Kidney glomerular epithelial cell (primary cell): ENCODE measurements at regions not wholly inside any gene's neighbourhood (a gene's known extent, or its start where the extent isn't known, plus 50 kb on each side); places are given as distances from the start of the nearest gene placed in this dataset.
"Not testable (repeated sequence)": the region's sequence is repeated elsewhere in the genome, so short reads cannot be mapped to it uniquely, and the experiment has no call there.

Source experiments
- DNase-seq: peaks from one replicate; lab custom pipeline; 2025; lab: John Stamatoyannopoulos, UW

DNA sequence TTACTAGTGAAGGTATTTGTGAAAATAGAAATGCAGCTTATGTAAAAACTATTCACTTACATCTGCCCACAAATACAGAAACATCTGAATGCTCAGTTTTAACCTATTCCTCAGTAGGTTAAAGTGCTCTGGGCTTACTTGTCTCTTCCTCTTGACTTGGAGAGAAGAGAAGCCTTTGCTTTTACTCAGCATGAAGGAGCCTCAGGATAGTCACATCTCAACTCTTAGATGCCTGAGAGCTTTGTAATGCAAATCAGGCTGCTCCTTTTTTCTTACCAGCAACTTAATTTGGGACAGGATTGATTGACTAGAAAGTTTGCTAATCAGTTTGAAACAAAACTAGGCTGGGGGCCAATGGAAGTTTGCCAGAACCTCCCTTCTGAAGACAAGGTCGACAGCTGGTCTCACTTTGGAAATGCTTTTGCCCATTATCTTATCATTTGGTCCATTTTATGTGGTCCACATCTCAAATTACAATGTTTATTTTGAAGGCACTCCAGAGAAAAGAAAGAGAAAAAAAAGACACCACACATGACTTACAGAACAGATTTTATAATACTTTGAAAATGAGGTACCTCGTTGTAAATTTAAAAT lies 274.9 kb upstream of the FRG1 start:
- DNase-seq: not testable (repeated sequence)

DNA sequence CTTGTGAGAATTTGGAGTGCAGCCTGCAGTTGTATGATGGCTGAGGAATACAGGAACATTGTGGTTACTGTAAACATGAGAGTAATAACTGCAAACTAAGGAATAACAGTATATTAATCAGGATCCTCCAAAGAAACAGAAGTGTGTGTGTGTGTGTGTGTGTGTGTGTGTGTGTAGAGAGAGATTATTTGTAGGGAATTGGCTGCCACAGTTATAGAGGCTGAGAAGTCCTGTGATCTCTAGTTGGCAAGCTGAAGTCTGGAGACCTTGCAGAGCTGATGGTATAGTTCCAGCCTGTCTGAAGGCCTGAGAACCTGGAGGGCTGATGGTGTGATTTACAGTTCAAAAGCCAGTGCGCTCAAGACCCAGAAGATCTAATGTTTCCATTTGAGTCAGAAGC lies 273.3 kb upstream of the FRG1 start:
- not testable (repeated sequence) for DNase-seq

DNA sequence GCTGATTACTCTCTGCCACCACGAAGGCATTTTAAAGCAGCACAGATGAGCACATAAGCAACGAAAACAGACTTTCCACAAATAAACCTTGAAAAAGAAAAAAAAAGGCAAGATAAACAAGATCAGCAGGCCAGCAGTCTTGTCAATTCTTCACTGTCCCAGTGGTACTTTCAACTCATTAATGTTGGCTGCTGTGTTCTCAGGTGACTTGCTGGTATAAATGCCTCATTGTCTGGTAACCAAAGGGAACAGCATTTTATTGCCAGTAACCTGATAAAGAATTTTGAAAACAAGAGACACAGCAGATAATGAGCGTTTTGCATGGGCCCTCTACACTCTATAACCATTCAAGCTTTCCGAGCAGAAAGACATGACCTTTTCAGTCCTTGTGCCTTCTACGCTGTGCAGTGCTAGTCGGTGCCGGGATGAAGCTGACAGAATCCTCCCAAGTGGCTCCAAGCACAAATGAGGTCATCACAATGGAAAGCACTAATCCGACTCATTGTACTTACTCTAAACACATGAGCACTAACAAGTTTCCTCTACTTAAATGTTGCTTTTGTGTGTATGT lies 242.9 kb upstream of the FRG1 start:
- DNase-seq: not testable (repeated sequence)

DNA sequence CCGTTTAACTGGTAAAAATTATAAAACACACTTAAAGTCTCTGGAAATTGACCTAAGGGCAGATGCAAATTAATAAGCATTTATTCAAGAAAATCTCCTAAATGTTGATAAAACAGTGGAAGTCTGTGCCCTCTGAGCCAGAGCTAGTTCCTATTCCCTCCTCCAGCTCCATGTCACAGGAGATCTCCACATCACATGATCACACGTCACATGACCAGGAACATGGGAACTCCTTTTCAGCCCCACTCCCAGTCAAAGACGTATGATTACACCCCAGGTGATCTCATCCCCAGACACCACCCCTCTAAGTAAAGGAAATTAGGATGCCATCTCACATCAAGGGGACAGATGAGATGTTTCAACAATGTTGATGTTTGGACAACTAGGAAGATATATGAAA lies 237.7 kb upstream of the FRG1 start:
- not testable (repeated sequence) for DNase-seq

DNA sequence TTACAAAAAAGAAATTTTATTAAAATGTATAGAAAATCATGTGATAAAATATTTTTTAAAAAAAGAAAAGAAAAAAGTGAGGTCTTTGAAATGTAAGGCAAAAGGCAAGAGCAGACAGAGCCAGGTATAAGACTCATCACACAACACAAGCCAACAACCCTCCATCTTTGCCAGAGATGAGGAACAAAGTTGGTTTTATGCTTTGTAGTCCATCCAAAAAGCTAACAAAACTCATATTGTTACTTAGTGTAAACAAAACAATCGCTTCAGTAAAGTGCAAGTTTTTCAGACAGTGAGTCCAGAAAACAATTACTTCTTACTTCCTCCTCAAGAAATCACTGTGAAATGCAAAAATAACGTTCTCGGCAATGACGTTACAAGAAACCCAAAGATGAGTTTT lies 233.9 kb upstream of the FRG1 start:
- not testable (repeated sequence) for DNase-seq

DNA sequence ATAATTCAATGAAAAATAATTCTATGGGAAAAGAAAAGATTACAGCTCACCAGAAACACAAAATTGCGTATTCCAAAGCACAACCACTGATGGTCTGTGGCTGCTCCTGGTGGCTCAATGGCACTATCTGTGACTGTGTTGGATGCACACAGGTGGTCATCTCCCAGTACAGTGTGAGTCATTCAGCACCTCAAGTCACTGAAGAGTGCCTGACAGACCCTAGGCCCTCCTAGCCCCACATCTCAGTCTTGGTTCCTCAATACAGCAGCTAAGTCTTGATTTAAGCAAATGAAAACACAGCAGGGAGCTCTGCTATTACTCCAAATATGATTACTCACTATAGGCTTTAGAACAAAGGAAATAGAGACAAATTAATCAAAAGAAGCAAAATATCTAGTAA lies 233.4 kb upstream of the FRG1 start:
- not testable (repeated sequence) for DNase-seq

DNA sequence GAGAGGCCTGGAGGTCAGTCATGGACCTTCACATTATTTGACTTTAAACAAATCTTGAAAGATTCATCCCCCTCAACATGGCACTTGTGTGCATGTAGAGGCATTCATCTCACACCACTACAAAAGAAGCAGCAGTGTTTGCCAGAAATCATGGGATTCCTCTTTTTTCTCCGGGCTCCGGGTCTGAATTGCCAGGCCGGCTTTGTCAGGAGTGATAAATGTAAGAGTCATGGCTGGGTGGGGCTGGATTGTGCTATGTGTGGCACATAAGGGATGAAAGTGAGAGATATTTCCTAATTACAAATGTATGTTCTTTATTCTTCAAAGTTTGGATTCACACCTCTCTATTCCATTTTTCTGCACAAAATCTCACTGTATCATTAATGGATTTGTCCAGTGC lies 228.7 kb upstream of the FRG1 start:
- not testable (repeated sequence) for DNase-seq

DNA sequence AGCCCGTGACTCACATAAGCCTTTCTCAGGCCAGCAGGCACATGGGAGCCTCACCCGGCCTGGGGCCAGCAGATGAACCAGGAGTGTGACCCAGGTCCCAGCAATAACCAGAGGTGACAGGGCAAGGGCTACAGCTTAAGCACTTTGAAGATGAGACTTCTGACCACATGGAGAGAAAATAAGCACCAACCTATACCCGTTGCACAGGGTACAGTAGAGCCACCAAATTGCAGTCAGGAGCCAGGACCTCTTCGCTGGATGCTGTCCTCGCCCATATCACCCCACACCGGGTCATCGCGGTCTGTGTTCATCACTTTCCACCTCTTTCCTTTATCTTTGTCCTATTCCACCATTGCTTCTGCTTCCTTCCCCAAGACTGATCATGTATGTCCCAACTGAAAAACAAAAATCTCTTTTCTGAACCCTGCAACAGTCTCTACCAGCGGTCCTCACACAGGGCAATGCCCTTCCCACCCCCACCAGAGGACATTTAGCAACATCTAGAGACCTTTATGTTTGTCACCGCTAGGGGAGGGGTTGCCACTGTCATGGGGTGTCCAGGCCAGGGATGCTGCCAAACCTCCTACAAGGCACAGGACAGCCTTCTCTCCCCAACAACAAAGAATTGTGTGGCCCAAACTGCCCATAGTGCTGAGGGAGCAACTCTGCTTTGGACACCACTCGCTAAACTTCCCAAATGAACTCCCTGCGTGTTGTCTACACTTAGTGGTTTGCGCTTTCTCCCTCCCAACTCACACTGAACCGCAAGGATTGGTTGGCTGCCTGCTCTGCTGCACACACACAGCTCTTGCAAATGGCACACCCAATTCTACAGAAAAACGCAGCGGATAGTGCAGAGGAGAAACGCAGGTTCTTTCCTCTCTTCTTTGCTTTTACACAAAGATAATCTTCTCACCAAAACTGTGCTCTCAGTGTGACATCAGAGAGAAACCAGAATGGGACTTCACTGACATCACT lies 219.4 kb upstream of the FRG1 start:
- not testable (repeated sequence) for DNase-seq

DNA sequence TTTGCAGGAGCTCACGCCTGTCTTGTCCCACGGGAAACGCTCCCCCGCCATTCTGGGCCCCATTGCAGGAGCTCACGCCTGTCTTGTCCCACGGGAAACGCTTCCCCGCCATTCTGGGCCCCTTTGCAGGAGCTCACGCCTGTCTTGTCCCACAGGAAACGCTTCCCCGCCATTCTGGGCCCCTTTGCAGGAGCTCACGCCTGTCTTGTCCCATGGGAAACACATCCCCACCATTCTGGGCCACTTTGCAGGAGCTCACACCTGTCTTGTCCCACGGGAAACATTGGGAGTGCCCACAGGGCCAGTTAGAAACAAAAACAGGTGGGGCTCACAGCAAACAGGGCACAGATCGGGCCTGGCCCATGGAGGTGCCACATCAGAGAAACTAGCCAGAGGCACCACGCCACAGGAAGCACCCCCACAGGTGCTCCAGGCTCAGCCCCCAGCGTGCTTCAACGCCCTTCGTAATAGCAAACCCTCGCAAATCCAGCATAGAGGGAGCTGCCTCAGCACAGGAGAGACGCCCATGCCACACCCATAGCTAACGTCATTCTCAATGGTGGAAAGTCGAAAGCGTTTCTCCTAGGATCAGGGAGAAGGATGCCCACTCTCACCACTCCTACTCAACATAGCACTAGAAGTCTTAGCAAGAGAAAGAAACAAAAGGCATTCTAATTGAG lies 218.2 kb upstream of the FRG1 start:
- DNase-seq: not testable (repeated sequence)

DNA sequence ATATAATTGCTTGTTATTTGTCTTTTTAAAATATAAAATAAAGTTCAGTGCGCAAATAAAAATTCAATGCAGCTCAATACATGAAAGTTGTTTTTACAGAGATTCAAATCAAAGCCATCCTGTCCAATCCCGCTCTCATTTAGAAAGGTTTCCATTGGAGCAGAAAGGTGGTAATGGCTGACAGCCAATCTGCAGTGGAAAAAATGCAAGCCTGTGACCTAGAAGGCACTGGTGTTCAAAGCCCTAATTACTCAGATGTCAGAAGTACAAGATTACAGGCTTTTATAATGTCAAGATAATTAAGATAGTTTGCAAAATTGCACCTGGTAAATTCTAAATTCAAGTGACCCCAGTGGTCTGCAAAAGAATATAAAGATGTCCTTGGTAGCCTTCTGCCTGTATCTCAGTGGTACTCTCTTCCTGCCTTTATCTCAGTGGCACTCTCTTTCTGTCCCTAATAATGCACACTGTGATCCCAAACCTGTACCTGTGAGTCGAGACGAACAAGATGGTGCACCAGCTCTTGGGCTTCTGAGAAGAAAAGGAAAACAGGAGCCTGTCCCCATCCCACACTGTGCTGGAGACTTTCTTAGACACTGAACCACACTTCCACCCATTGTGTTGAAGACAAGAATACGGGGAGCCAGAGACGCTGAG lies 212.6 kb upstream of the FRG1 start:
- DNase-seq: not testable (repeated sequence)

DNA sequence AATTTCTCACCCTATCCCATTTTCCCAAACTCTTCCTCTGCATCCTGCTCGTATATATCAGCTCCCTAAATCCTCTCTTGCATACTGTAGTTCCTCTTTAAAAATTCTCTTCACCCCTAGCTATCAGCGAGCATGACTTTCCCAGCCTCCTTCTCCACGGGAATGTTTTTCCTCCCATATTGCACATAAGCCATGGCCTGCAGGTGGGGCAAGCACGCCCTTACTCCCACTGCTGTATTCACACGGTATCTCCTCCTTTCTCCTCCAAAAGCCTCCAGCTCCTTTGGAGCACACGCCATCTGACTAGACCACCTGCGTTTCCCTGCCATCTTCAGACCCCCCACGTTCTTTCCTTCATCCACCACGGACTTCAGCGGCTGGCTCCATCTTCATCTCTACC lies 208.7 kb upstream of the FRG1 start:
- not testable (repeated sequence) for DNase-seq

DNA sequence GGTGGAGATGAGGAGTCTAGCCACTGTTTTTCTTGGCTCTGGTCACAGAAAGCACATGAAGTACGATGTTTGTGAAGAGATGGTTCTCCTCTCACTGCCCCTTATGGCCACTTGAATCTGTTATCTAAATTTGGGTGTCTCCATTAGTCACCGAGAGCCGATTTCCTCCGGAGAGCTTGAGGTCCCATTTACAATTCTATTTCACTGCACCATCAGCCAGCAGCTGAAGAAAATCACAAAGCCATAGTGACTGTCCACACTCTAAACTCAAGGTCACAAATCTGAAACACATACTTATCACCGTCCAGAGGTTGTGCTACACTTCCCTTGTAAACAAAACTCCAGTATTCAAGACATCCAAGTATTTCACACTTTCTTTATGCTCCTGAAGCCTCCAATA lies 207.2 kb upstream of the FRG1 start:
- DNase-seq: not testable (repeated sequence)

DNA sequence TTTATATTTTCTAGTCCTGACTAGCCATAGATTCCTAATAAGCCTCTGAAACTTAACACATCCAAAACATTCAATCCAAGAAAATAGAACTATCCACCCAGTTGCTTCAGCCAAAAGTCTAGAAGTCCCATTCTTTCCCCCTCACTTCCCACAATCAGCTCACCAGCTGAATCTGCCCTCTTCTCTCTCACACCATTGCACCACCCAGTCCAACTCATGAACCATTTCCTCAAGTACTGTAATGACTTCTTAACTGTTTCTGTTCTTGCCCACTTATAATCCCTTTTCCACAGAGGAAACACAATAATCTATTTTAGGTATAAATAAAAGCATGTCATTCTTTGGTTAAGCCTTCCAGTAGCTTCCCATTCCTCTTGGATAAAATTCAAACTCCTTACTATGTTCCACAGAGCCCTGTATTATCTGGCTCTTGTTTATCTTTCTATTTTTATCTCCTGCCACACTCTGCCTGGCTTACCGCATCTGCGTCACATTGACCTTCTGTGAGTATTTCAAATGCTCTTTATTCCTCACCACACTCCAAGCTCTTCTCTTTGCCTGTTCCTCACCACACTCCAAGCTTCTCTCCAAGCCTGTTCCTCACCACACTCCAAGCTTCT lies 205.9 kb upstream of the FRG1 start:
- not testable (repeated sequence) for DNase-seq

DNA sequence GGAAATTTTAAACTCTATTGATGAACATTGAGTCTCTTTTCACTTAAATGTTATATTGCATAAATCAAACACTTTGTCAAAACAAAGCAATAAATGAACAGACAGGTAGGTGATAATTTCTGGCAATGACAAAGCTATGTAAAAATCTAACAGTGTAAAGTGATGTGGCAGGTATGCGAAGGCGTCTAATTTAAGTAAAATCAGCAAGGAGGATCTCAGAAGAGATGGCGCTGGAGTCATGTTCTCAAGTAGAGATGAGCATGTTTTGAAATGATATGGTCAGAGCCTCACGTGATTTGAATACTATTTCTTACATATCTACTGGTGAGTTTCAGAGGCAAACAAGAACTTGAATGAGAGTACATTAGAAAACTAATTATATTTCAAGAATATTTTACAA lies 204.0 kb upstream of the FRG1 start:
- not testable (repeated sequence) for DNase-seq

DNA sequence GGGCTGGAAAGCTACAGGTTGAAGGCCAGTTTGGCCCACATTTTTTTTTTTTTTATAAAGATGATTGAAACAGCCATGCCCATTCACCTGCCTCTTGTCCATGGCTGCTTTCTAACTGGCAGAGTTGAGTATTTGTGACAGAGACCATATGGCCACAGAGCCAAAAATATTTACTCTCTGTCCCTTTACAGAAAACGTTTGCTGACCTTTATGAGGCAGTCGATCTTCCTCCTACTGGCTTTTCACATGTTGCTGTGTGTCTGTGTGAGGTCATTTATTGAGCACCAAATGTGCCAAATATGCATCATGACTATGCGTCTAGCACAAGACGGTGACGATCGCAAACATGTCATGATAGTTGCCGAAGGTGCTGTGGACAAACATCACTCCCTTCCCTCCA lies 200.6 kb upstream of the FRG1 start:
- DNase-seq: not testable (repeated sequence)

DNA sequence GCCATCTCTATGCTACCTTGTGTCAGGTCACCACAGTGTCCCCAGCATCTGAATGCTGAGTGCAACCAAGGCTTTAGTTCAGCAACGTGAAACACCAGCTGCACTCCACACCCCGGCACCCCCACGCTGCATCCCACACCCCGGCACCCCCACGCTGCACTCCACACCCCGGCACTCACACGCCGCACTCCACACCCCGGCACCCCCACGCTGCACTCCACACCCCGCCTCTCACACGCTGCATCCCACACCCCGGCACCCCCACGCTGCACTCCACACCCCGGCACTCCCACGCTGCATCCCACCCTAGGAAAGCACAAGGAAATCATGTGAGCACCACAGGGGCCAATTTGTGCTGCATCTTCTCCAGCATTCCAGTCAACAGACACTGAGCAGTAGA lies 199.8 kb upstream of the FRG1 start:
- DNase-seq: no peak

DNA sequence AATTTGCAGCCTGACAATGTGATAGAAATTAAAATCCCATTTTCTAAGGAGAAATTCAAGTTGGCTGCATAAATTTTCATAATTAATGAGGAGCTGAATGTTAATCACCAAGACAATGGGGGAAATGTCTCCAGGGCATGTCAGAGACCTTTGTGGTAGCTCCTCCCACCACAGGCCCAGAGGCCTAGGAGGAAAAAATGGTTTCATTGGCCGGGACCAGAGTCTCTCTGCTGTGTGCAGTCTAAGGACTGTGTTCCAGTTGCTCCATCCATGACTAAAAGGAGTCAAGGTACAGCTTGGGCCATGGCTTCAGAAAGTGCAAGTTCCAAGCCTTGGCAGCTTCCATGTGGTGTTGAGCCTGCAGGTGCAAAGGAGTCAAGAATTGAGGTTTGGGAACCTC lies 187.6 kb upstream of the FRG1 start:
- DNase-seq: not testable (repeated sequence)

DNA sequence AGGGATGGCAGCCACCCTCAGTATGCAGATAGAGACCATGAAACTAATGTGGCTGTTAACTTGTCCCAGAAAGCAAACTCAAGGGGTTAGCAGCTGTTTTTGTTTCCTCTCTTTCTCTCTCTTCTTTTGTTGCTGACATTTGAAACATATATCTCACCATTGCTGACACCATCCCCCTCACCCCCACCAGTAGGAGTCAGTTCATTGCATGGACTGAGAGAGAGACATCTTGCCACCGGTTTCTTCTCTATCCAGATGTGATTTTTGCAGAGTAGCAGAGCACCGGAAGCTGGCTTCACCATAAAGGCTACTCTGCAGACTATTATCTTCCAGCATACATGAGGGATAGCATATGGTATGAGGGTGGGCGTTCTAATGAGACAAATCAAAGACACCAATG lies 177.1 kb upstream of the FRG1 start:
- DNase-seq: no peak

DNA sequence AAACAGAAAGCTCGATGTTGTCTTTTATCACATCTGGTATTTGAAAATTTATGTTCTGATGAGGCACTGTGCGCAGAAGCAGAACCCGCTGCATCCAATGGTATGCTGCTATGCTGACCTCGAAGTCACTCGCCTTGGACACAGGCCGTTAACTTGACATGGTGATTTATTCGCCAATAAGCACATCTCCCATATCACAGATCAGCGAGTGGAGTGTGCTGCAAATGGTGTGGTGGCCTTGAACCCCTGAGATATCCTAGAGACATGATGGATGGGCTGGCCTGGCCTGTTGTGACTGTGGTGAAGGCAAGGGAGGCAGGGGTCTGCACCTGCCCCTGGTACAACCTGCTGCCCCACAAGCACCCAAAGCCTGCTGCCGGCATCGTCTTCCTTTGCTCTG lies 175.4 kb upstream of the FRG1 start:
- no peak for DNase-seq

DNA sequence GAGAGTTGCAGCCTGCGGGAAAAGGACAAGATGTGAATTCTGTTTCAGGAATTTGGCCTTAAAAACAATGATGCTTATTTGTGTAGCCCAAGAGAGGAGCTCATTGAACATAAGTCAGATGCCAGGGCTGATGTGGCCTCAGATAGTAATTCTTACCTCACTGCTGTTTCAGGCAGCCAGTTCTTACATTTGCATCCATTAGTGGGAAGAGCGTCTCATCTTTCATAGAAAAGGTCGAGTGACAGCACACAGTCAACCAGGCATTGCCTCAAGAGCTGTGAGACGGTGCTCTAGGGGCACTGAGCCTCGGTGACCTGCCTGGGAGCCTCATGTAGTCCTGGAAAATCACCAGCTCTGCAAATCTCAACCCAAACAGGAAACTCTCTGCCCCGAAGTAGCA lies 174.9 kb upstream of the FRG1 start:
- DNase-seq: no peak

DNA sequence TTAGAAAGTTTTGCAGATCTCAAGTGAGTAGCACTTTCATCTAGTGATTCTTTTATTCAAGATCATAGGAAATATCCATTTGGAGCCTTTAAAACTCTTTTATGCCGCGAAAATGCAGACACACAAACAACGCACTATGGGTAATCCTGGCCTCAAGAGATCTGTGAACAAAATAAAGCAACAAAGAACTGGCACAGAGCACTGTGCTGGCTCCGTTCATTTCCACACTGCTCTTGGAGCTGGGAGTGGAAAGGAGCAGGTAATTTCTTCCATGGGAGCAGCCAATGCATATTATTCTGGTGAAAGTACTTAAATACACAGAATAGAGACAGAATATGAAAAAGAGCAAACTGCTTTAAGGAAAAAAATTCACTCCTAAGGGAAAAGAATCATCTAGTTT lies 172.7 kb upstream of the FRG1 start:
- DNase-seq: no peak
